ENCODE measurements at regions not wholly inside any gene's neighbourhood (a gene's known extent, or its start where the extent isn't known, plus 50 kb on each side); places are given as distances from the start of the nearest gene placed in this dataset.
"Not testable (repeated sequence)": the region's sequence is repeated elsewhere in the genome, so short reads cannot be mapped to it uniquely, and the experiment has no call there.

GRCh38 chr7:115558161-115558560, 472.4 kb downstream of the TFEC start:
- Histone ChIP-seq H3K27me3 (ENCODE audit: low read depth, low read length) (no peaks in the 10 kb centered on the region), H3K27ac (ENCODE audit: low read length) (no peak overlapping the region), H3K4me3 (ENCODE audit: low read depth in 1 of 2, low read length in 2 of 2) (no peak overlapping the region), H3K4me1 (ENCODE audit: control insufficient read depth in 1 of 2, insufficient read depth in 2 of 2, low read length in 2 of 2) (no peaks in the 10 kb centered on the region), H3K36me3 (ENCODE audit: control insufficient read depth in 1 of 2, insufficient read depth in 2 of 2, low read length in 2 of 2) (no peaks in the 10 kb centered on the region), H3K9me3 (ENCODE audit: control insufficient read depth in 1 of 2, low read length in 2 of 2) (no peaks in the 10 kb centered on the region)

- not testable (repeated sequence) for H3K4me1 ChIP-seq (ENCODE audit: control insufficient read depth in 1 of 2, insufficient read depth in 2 of 2, low read length in 2 of 2); H3K9me3 ChIP-seq (ENCODE audit: control insufficient read depth in 1 of 2, low read length in 2 of 2); H3K4me3 ChIP-seq (ENCODE audit: low read depth in 1 of 2, low read length in 2 of 2); H3K27ac ChIP-seq (ENCODE audit: low read length); H3K27me3 ChIP-seq (ENCODE audit: low read depth, low read length); H3K36me3 ChIP-seq (ENCODE audit: control insufficient read depth in 1 of 2, insufficient read depth in 2 of 2, low read length in 2 of 2)
Observed at GRCh38 chr7:115557296-115557695, 473.3 kb downstream of the TFEC start.

GRCh38 chr7:115552766-115553165, 477.8 kb downstream of the TFEC start:
- Histone ChIP-seq H3K27ac (ENCODE audit: low read length) (no peak overlapping the region), H3K4me3 (ENCODE audit: low read depth in 1 of 2, low read length in 2 of 2) (no peak overlapping the region), H3K27me3 (ENCODE audit: low read depth, low read length) (no peaks in the 10 kb centered on the region), H3K4me1 (ENCODE audit: control insufficient read depth in 1 of 2, insufficient read depth in 2 of 2, low read length in 2 of 2) (no peaks in the 10 kb centered on the region), H3K36me3 (ENCODE audit: control insufficient read depth in 1 of 2, insufficient read depth in 2 of 2, low read length in 2 of 2) (no peaks in the 10 kb centered on the region), H3K9me3 (ENCODE audit: control insufficient read depth in 1 of 2, low read length in 2 of 2) (no peaks in the 10 kb centered on the region)

GRCh38 chr7:115549910-115550309, 480.7 kb downstream of the TFEC start:
- no peaks in the 10 kb centered on the region for H3K9me3 ChIP-seq (ENCODE audit: control insufficient read depth in 1 of 2, low read length in 2 of 2)
- no peak overlapping the region for H3K4me3 ChIP-seq (ENCODE audit: low read depth in 1 of 2, low read length in 2 of 2)
- H3K4me1 ChIP-seq (ENCODE audit: control insufficient read depth in 1 of 2, insufficient read depth in 2 of 2, low read length in 2 of 2), result no peaks in the 10 kb centered on the region
- H3K27me3 ChIP-seq (ENCODE audit: low read depth, low read length), result no peaks in the 10 kb centered on the region
- no peaks in the 10 kb centered on the region for H3K36me3 ChIP-seq (ENCODE audit: control insufficient read depth in 1 of 2, insufficient read depth in 2 of 2, low read length in 2 of 2)
- no peak overlapping the region for H3K27ac ChIP-seq (ENCODE audit: low read length)

GRCh38 chr7:115548756-115549155, 481.8 kb downstream of the TFEC start:
- Histone ChIP-seq H3K36me3 (ENCODE audit: control insufficient read depth in 1 of 2, insufficient read depth in 2 of 2, low read length in 2 of 2) (no peaks in the 10 kb centered on the region), H3K4me1 (ENCODE audit: control insufficient read depth in 1 of 2, insufficient read depth in 2 of 2, low read length in 2 of 2) (no peaks in the 10 kb centered on the region), H3K9me3 (ENCODE audit: control insufficient read depth in 1 of 2, low read length in 2 of 2) (no peaks in the 10 kb centered on the region), H3K27me3 (ENCODE audit: low read depth, low read length) (no peaks in the 10 kb centered on the region), H3K27ac (ENCODE audit: low read length) (no peak overlapping the region), H3K4me3 (ENCODE audit: low read depth in 1 of 2, low read length in 2 of 2) (no peak overlapping the region)

- H3K4me3 ChIP-seq (ENCODE audit: low read depth in 1 of 2, low read length in 2 of 2), result no peak overlapping the region
- no peaks in the 10 kb centered on the region for H3K36me3 ChIP-seq (ENCODE audit: control insufficient read depth in 1 of 2, insufficient read depth in 2 of 2, low read length in 2 of 2)
- no peaks in the 10 kb centered on the region for H3K27me3 ChIP-seq (ENCODE audit: low read depth, low read length)
- H3K27ac ChIP-seq (ENCODE audit: low read length), result no peak overlapping the region
- no peaks in the 10 kb centered on the region for H3K4me1 ChIP-seq (ENCODE audit: control insufficient read depth in 1 of 2, insufficient read depth in 2 of 2, low read length in 2 of 2)
- no peaks in the 10 kb centered on the region for H3K9me3 ChIP-seq (ENCODE audit: control insufficient read depth in 1 of 2, low read length in 2 of 2)
Observed at GRCh38 chr7:115546790-115547189, 483.8 kb downstream of the TFEC start.

- H3K27me3 ChIP-seq (ENCODE audit: low read depth, low read length), result no peaks in the 10 kb centered on the region
- no peaks in the 10 kb centered on the region for H3K4me1 ChIP-seq (ENCODE audit: control insufficient read depth in 1 of 2, insufficient read depth in 2 of 2, low read length in 2 of 2)
- no peak overlapping the region for H3K4me3 ChIP-seq (ENCODE audit: low read depth in 1 of 2, low read length in 2 of 2)
- no peaks in the 10 kb centered on the region for H3K9me3 ChIP-seq (ENCODE audit: control insufficient read depth in 1 of 2, low read length in 2 of 2)
- H3K36me3 ChIP-seq (ENCODE audit: control insufficient read depth in 1 of 2, insufficient read depth in 2 of 2, low read length in 2 of 2), result no peaks in the 10 kb centered on the region
- no peak overlapping the region for H3K27ac ChIP-seq (ENCODE audit: low read length)
Observed at GRCh38 chr7:115533785-115534184, 496.8 kb downstream of the TFEC start.

- Histone ChIP-seq H3K27me3 (ENCODE audit: low read depth, low read length) (no peaks in the 10 kb centered on the region), H3K36me3 (ENCODE audit: control insufficient read depth in 1 of 2, insufficient read depth in 2 of 2, low read length in 2 of 2) (no peaks in the 10 kb centered on the region), H3K4me3 (ENCODE audit: low read depth in 1 of 2, low read length in 2 of 2) (no peak overlapping the region)
Observed at GRCh38 chr7:115526278-115526677, 504.3 kb downstream of the TFEC start.

GRCh38 chr7:115522174-115522573, 508.4 kb downstream of the TFEC start:
- no peak overlapping the region for H3K27ac ChIP-seq (ENCODE audit: low read length)
- no peaks in the 10 kb centered on the region for H3K36me3 ChIP-seq (ENCODE audit: control insufficient read depth in 1 of 2, insufficient read depth in 2 of 2, low read length in 2 of 2)
- H3K4me3 ChIP-seq (ENCODE audit: low read depth in 1 of 2, low read length in 2 of 2), result no peak overlapping the region
- no peaks in the 10 kb centered on the region for H3K4me1 ChIP-seq (ENCODE audit: control insufficient read depth in 1 of 2, insufficient read depth in 2 of 2, low read length in 2 of 2)
- no peaks in the 10 kb centered on the region for H3K27me3 ChIP-seq (ENCODE audit: low read depth, low read length)
- H3K9me3 ChIP-seq (ENCODE audit: control insufficient read depth in 1 of 2, low read length in 2 of 2), result peaks cover 4 to 6% of the 10 kb centered on the region in 2 donors

More at GRCh38 chr7:115526278-115526677, 504.3 kb downstream of the TFEC start:
- peaks cover 4 to 6% of the 10 kb centered on the region in 2 donors for H3K9me3 ChIP-seq (ENCODE audit: control insufficient read depth in 1 of 2, low read length in 2 of 2)
- no peaks in the 10 kb centered on the region for H3K4me1 ChIP-seq (ENCODE audit: control insufficient read depth in 1 of 2, insufficient read depth in 2 of 2, low read length in 2 of 2)
- H3K27ac ChIP-seq (ENCODE audit: low read length), result no peak overlapping the region

GRCh38 chr7:115516341-115516740, 514.2 kb downstream of the TFEC start:
- Histone ChIP-seq H3K4me1 (ENCODE audit: control insufficient read depth in 1 of 2, insufficient read depth in 2 of 2, low read length in 2 of 2) (no peaks in the 10 kb centered on the region), H3K4me3 (ENCODE audit: low read depth in 1 of 2, low read length in 2 of 2) (no peak overlapping the region), H3K9me3 (ENCODE audit: control insufficient read depth in 1 of 2, low read length in 2 of 2) (no peaks in the 10 kb centered on the region), H3K36me3 (ENCODE audit: control insufficient read depth in 1 of 2, insufficient read depth in 2 of 2, low read length in 2 of 2) (no peaks in the 10 kb centered on the region), H3K27me3 (ENCODE audit: low read depth, low read length) (no peaks in the 10 kb centered on the region), H3K27ac (ENCODE audit: low read length) (no peak overlapping the region)

- Histone ChIP-seq H3K27ac (ENCODE audit: low read length) (no peak overlapping the region), H3K36me3 (ENCODE audit: control insufficient read depth in 1 of 2, insufficient read depth in 2 of 2, low read length in 2 of 2) (no peaks in the 10 kb centered on the region), H3K4me1 (ENCODE audit: control insufficient read depth in 1 of 2, insufficient read depth in 2 of 2, low read length in 2 of 2) (no peaks in the 10 kb centered on the region), H3K4me3 (ENCODE audit: low read depth in 1 of 2, low read length in 2 of 2) (no peak overlapping the region), H3K27me3 (ENCODE audit: low read depth, low read length) (no peaks in the 10 kb centered on the region), H3K9me3 (ENCODE audit: control insufficient read depth in 1 of 2, low read length in 2 of 2) (no peaks in the 10 kb centered on the region)
Observed at GRCh38 chr7:115511330-115511729, 519.2 kb downstream of the TFEC start.

- no peaks in the 10 kb centered on the region for H3K36me3 ChIP-seq (ENCODE audit: control insufficient read depth in 1 of 2, insufficient read depth in 2 of 2, low read length in 2 of 2)
- no peaks in the 10 kb centered on the region for H3K4me1 ChIP-seq (ENCODE audit: control insufficient read depth in 1 of 2, insufficient read depth in 2 of 2, low read length in 2 of 2)
- no peaks in the 10 kb centered on the region for H3K9me3 ChIP-seq (ENCODE audit: control insufficient read depth in 1 of 2, low read length in 2 of 2)
- no peak overlapping the region for H3K4me3 ChIP-seq (ENCODE audit: low read depth in 1 of 2, low read length in 2 of 2)
- no peak overlapping the region for H3K27ac ChIP-seq (ENCODE audit: low read length)
- no peaks in the 10 kb centered on the region for H3K27me3 ChIP-seq (ENCODE audit: low read depth, low read length)
Observed at GRCh38 chr7:115505136-115505535, 525.4 kb downstream of the TFEC start.

Measured in muscle layer of duodenum (tissue), 2 donors.